ENCODE measurements at regions not wholly inside any gene's neighbourhood (a gene's known extent, or its start where the extent isn't known, plus 50 kb on each side); places are given as distances from the start of the nearest gene placed in this dataset.

DNA sequence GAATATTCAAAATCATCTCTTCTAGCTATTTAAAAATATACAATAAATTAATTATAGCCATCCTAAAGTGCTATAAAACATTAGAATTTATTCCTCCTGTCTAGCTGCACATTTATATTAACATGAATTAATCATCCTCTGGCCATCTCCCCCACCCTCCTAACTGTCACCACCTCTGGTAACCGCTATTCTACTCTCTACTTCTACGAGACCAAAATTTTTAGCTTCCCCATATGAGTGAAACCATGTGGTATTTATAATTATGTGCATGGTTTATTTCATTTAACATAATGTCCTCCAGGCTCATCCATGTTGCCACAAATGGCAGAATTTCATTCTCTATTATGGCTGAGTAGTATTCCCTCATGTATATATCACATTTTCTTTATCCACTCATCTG lies 265.2 kb downstream of the COG6 start:
- Histone ChIP-seq H3K79me2 (ENCODE audit: control insufficient read depth, insufficient read depth, low read length) (no peaks in the 10 kb centered on the region), H4K20me1 (ENCODE audit: control insufficient read depth, insufficient read depth) (no peaks in the 10 kb centered on the region), H3K27me3 (replicated peaks in 1 of 2; ENCODE audit: control insufficient read depth in 2 of 2, insufficient read depth in 2 of 2, low read length in 1 of 2) (no peaks in the 10 kb centered on the region), H3K4me2 (ENCODE audit: control insufficient read depth, insufficient read depth) (no peak overlapping the region), H3K9ac (ENCODE audit: control insufficient read depth, insufficient read depth, low read length) (no peak overlapping the region), H2AFZ (ENCODE audit: control insufficient read depth, low read depth, low read length) (no peak overlapping the region), H3K27ac (ENCODE audit: control insufficient read depth, insufficient read depth) (no peak overlapping the region), H3K4me3 (no peak overlapping the region), H3K36me3 (ENCODE audit: control insufficient read depth in 2 of 2, insufficient read depth in 2 of 2, low read length in 1 of 2) (no peaks in the 10 kb centered on the region), H3K9me3 (replicated peaks; ENCODE audit: control insufficient read depth, insufficient read depth, low read length) (no peaks in the 10 kb centered on the region; the same call in 2 of the 3 replicates), H3K4me1 (ENCODE audit: control insufficient read depth, insufficient read depth, low read length) (no peaks in the 10 kb centered on the region)
- CTCF ChIA-PET, result interaction anchor here (1.0 kb wide), 1 partner anchor 759 kb away, joined by 3 read pairs; no protein-coding TSS in a partner anchor
- TF ChIP-seq ASH2L (IDR thresholded peaks at IDR 0.05; ENCODE audit: borderline replicate concordance, low read depth), result no peak
- TF ChIP-seq, protein P1, sequence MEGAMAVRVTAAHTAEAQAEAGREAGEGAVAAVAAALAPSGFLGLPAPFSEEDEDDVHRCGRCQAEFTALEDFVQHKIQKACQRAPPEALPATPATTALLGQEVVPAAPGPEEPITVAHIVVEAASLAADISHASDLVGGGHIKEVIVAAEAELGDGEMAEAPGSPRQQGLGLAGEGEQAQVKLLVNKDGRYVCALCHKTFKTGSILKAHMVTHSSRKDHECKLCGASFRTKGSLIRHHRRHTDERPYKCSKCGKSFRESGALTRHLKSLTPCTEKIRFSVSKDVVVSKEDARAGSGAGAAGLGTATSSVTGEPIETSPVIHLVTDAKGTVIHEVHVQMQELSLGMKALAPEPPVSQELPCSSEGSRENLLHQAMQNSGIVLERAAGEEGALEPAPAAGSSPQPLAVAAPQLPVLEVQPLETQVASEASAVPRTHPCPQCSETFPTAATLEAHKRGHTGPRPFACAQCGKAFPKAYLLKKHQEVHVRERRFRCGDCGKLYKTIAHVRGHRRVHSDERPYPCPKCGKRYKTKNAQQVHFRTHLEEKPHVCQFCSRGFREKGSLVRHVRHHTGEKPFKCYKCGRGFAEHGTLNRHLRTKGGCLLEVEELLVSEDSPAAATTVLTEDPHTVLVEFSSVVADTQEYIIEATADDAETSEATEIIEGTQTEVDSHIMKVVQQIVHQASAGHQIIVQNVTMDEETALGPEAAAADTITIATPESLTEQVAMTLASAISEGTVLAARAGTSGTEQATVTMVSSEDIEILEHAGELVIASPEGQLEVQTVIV (IDR thresholded peaks at IDR 0.05; ENCODE audit: borderline replicate concordance, partially characterized antibody), result no peak
- TF ChIP-seq, protein P2, sequence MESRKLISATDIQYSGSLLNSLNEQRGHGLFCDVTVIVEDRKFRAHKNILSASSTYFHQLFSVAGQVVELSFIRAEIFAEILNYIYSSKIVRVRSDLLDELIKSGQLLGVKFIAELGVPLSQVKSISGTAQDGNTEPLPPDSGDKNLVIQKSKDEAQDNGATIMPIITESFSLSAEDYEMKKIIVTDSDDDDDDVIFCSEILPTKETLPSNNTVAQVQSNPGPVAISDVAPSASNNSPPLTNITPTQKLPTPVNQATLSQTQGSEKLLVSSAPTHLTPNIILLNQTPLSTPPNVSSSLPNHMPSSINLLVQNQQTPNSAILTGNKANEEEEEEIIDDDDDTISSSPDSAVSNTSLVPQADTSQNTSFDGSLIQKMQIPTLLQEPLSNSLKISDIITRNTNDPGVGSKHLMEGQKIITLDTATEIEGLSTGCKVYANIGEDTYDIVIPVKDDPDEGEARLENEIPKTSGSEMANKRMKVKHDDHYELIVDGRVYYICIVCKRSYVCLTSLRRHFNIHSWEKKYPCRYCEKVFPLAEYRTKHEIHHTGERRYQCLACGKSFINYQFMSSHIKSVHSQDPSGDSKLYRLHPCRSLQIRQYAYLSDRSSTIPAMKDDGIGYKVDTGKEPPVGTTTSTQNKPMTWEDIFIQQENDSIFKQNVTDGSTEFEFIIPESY (IDR thresholded peaks at IDR 0.05), result no peak
- no peak for TF ChIP-seq MEF2B (IDR thresholded peaks at IDR 0.05; ENCODE audit: partially characterized antibody, poor library complexity, severe bottlenecking)
- in situ Hi-C loops (cut with MboI), result no loop called here
- FAIRE-seq, result no peak
- POLR2A ChIA-PET, result no interaction called here
- no TSS peak for BruUV-seq (replicated peaks)
- SMC1A ChIA-PET (ENCODE audit: uncharacterized antibody, unreplicated experiment), result no interaction called here
- ATAC-seq, result no peak
- RAD21 ChIA-PET (ENCODE audit: unreplicated experiment), result no interaction called here
- intact Hi-C loops (cut with micrococcal nuclease; ENCODE audit: unreplicated experiment), result no loop called here
- no peak for DNase-seq (ENCODE audit: low read depth, low spot score)
- WGBS (ENCODE audit: insufficient coverage, insufficient replicate concordance, low lambda C conversion rate, missing lambda C conversion rate), result 26% methylated on average over 2 of the region's 2 CpGs
